HFF-Myc (cell line): ENCODE measurements at regions not wholly inside any gene's neighbourhood (a gene's known extent, or its start where the extent isn't known, plus 50 kb on each side); places are given as distances from the start of the nearest gene placed in this dataset.

Experiments
- DNase-seq: peaks from one replicate; pipeline ENCODE4 v3.0.0-alpha.2; 2011; ENCODE audit warnings: low read depth; ENCODE audit errors: extremely low read depth
- H3K4me3 ChIP-seq: replicated peaks from 2 replicates; pipeline ENCODE4 v1.5.1; 2011; ENCODE audit warnings: low read depth, mild to moderate bottlenecking, control low read depth, low read length
- CTCF ChIP-seq: IDR thresholded peaks from 2 replicates; pipeline ENCODE4 v1.5.1; 2012; ENCODE audit warnings: mild to moderate bottlenecking, low read depth, low read length, control low read depth; ENCODE audit errors: missing control alignments

- H3K4me3 ChIP-seq = no peak overlapping the region
- TF ChIP-seq CTCF = no peak
- no peak for DNase-seq
Measured at GRCh38 chr14:83541147-83541546, 1988.8 kb upstream of the FLRT2 start.

GRCh38 chr14:83548061-83548839, 1981.7 kb upstream of the FLRT2 start:
- no peak for DNase-seq
- no peak for TF ChIP-seq CTCF
- H3K4me3 ChIP-seq = no peak overlapping the region

GRCh38 chr14:83556065-83556464, 1973.9 kb upstream of the FLRT2 start:
- no peak overlapping the region for H3K4me3 ChIP-seq
- no peak for DNase-seq
- no peak for TF ChIP-seq CTCF

- TF ChIP-seq CTCF = no peak
- no peak overlapping the region for H3K4me3 ChIP-seq
- peak; percentile 24 for DNase-seq
Measured at GRCh38 chr14:83556746-83557453, 1973.0 kb upstream of the FLRT2 start.

- DNase-seq = no peak
- TF ChIP-seq CTCF = no peak
- no peak overlapping the region for H3K4me3 ChIP-seq
Measured at GRCh38 chr14:83558946-83559345, 1971.0 kb upstream of the FLRT2 start.

- TF ChIP-seq CTCF = no peak
- no peak for DNase-seq
Measured at GRCh38 chr14:83559721-83560120, 1970.2 kb upstream of the FLRT2 start.

More at GRCh38 chr14:83559721-83560120, 1970.2 kb upstream of the FLRT2 start:
- H3K4me3 ChIP-seq = no peak overlapping the region
